HepG2 (cell line): ENCODE measurements at regions not wholly inside any gene's neighbourhood (a gene's known extent, or its start where the extent isn't known, plus 50 kb on each side); places are given as distances from the start of the nearest gene placed in this dataset.

Experiments
- ATAC-seq: fragments of 200-7000 bp; cut with Tn5 transposase; 3 replicates; pipeline ENCODE4 v1.9.1; 2020; ENCODE audit warnings: mild to moderate bottlenecking, moderate library complexity
- BruUV-seq: library from RNA; stranded (reverse); fragments of 400-500 nt; replicated peaks from 2 replicates; lab custom pipeline; 2021; lab: Mats Ljungman, UMichigan
- CTCF ChIA-PET: fragments of 300-600 bp; formaldehyde crosslinking; extraction: SDS; loops from one replicate; lab custom pipeline; 2021; ENCODE audit warnings: low total read pairs, inconsistent platforms, low intra/inter-chr PET ratio; lab: Yijun Ruan, JAX
- POLR2A ChIA-PET: fragments of 350-600 bp; sonication (Branson Sonifier 250); formaldehyde crosslinking; loops from one replicate; lab custom pipeline; 2020; ENCODE audit warnings: antibody characterized with exemption, inconsistent platforms; lab: Yijun Ruan, JAX
- DNase-seq: peaks from one replicate; pipeline ENCODE4 v3.0.0-alpha.2; 2015; ENCODE audit warnings: low spot score
- FAIRE-seq: peaks from 3 replicates; lab custom pipeline; 2011; peaks lifted over from hg19 to GRCh38; lab: Jason Lieb, UNC
- H2AFZ ChIP-seq: one replicate; pipeline ENCODE4 v1.6.1; 2011; ENCODE audit warnings: low read length, inconsistent platforms
- H3K27ac ChIP-seq: fragments of 300-600 bp; 3 replicates; pipeline ENCODE4 v1.8.0; 2011; ENCODE audit warnings: mixed run types, mild to moderate bottlenecking, mixed read lengths, low read length, inconsistent platforms; ENCODE audit not compliant: insufficient read depth; ENCODE audit errors: extremely low read length
- H3K27me3 ChIP-seq, 2 experiments: fragments of 200-600 bp in 1 of 2; 2 replicates in 1 of 2; 3 replicates in 1 of 2; pipeline versions ENCODE4 v1.6.0 to v1.8.0; 2011; ENCODE audit warnings: low read length in 2 of 2, mild to moderate bottlenecking in 2 of 2, moderate library complexity in 2 of 2, inconsistent platforms in 1 of 2; ENCODE audit not compliant: insufficient read depth in 2 of 2, control insufficient read depth in 1 of 2
- H3K36me3 ChIP-seq, 2 experiments: fragments of 200-600 bp in 1 of 2; replicated peaks in 1 of 2; 2 replicates in 1 of 2; 3 replicates in 1 of 2; pipeline versions ENCODE4 v1.5.1 to v1.8.0; 2011; ENCODE audit warnings: low read length in 2 of 2, inconsistent platforms in 1 of 2; ENCODE audit not compliant: insufficient read depth in 2 of 2, control insufficient read depth in 1 of 2
- H3K4me1 ChIP-seq: 2 replicates; pipeline ENCODE4 v1.5.1; 2012; ENCODE audit warnings: low read length, inconsistent platforms; ENCODE audit not compliant: insufficient read depth
- H3K4me2 ChIP-seq: 2 replicates; pipeline ENCODE4 v1.6.0; 2011; ENCODE audit warnings: low read depth, low read length, inconsistent platforms
- H3K4me3 ChIP-seq, 3 experiments: fragments of 200-600 bp in 1 of 3; sonication (generic), shearing (Covaris generic) in 1 of 3; replicated peaks in 1 of 3; 2 replicates each; pipeline ENCODE4 v1.5.1; 2011 to 2016; ENCODE audit warnings: low read length in 3 of 3, inconsistent platforms in 2 of 3, low read depth in 2 of 3, mild to moderate bottlenecking in 2 of 3, control low read depth in 1 of 3, mixed read lengths in 1 of 3; ENCODE audit not compliant: insufficient read depth in 1 of 3
- H3K79me2 ChIP-seq: one replicate; pipeline ENCODE4 v1.6.1; 2011; ENCODE audit warnings: low read length, inconsistent platforms; ENCODE audit not compliant: insufficient read depth
- H3K9ac ChIP-seq: 2 replicates; pipeline ENCODE4 v1.6.0; 2011; ENCODE audit warnings: mild to moderate bottlenecking, low read depth, low read length, inconsistent platforms; ENCODE audit not compliant: insufficient read depth
- H3K9me3 ChIP-seq: 2 replicates; pipeline ENCODE4 v1.5.1; 2012; ENCODE audit warnings: mild to moderate bottlenecking, low read length
- H4K20me1 ChIP-seq: 2 replicates; pipeline ENCODE4 v1.6.0; 2011; ENCODE audit warnings: inconsistent platforms, mild to moderate bottlenecking, low read length, moderate library complexity; ENCODE audit not compliant: insufficient read depth
- DPF2 ChIP-seq: sonication (generic); formaldehyde crosslinking; IDR thresholded peaks from 2 replicates; pipeline ENCODE4 v1.4.0; 2020; ENCODE audit warnings: mild to moderate bottlenecking, low read depth, missing genetic modification reagents, borderline replicate concordance
- TMF1 ChIP-seq: sonication (generic); formaldehyde crosslinking; IDR thresholded peaks from 2 replicates; pipeline ENCODE4 v1.8.1; 2022; ENCODE audit warnings: low read depth, missing genetic modification reagents
- ZNF451 ChIP-seq: sonication (generic); formaldehyde crosslinking; IDR thresholded peaks from 2 replicates; pipeline ENCODE4 v1.5.0; 2020; ENCODE audit warnings: mild to moderate bottlenecking, missing genetic modification reagents
- ZNF556 ChIP-seq: sonication (generic); formaldehyde crosslinking; IDR thresholded peaks from 2 replicates; pipeline ENCODE4 v1.4.0; 2020; ENCODE audit warnings: mild to moderate bottlenecking, missing genetic modification reagents, borderline replicate concordance
- ZNF572 ChIP-seq: sonication (generic); formaldehyde crosslinking; IDR thresholded peaks from 2 replicates; pipeline ENCODE4 v1.5.1; 2020; ENCODE audit warnings: mild to moderate bottlenecking, missing genetic modification reagents
- ZNF776 ChIP-seq: sonication (generic); formaldehyde crosslinking; IDR thresholded peaks from 2 replicates; pipeline ENCODE4 v1.4.0; 2020; ENCODE audit warnings: mild to moderate bottlenecking, missing genetic modification reagents
- WGBS: methylation state at CpG from one replicate; pipeline ENCODE4 v1.1.6; 2017; ENCODE audit warnings: low lambda C conversion rate; 5-methylcytosine and 5-hydroxymethylcytosine counted together
- in situ Hi-C: cut with HindIII; loops from 2 replicates; pipeline ENCODE4 v1.10.0; 2017; ENCODE audit warnings: low pct_unique_long_range_greater_than_20kb; ENCODE audit not compliant: extremely low pct_ligation_motif_present
- intact Hi-C: fragments of 100-400 bp; cut with micrococcal nuclease; formaldehyde crosslinking; loops from one replicate; pipeline ENCODE4 v1.10.0; 2022; ENCODE audit not compliant: unreplicated experiment
- TF ChIP-seq, protein P1 (sequence below): sonication (generic); formaldehyde crosslinking; IDR thresholded peaks from 2 replicates; pipeline ENCODE4 v1.4.0; 2020; ENCODE audit warnings: mild to moderate bottlenecking, missing genetic modification reagents, borderline replicate concordance
- TF ChIP-seq, protein P2 (sequence below): IDR thresholded peaks from 2 replicates; pipeline ENCODE4 v1.6.1; 2012; ENCODE audit warnings: low read length, improper control_type of control experiment
- TF ChIP-seq, protein P3 (sequence below): sonication (generic); formaldehyde crosslinking; IDR thresholded peaks from 2 replicates; pipeline ENCODE4 v1.4.0; 2020; ENCODE audit warnings: missing genetic modification reagents

DNA sequence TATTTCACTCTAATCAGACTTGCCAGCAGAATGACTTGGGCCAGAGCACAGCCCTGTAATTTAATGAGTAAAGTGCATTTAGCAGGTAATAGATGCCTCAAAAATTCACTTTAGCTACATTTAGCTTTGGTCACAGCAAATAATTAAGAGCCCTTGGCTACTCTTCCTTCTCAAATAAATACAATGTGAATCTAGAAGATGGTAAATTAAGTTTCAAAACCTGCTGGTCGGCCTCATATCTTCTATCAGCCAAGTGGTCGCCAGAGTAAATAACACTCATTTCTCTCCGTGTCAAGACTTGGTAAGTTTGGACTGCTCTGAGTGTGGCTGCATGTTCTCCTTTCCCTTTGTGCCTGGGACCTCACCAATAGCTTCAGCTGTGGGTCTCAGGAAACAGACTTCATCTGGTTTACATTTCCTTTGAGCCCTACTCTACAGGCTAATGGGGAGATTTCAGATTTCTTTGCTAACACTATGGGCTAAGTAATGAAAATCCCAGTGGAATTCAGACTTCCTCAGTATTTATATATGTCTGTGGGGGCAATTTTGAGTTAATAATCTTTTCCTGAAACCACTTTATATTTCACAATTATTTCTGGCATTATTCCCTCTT is 375.8 kb downstream of the RBM43 start:
- no peaks in the 10 kb centered on the region for H3K4me1 ChIP-seq
- no peaks in the 10 kb centered on the region for H3K79me2 ChIP-seq
- DNase-seq (no peak), ATAC-seq (no peak), FAIRE-seq (no peak)
- ChIA-PET POLR2A (no interaction called here), CTCF (no interaction called here)
- TF ChIP-seq DPF2 (CRISPR knock-in tag) (no peak), ZNF556 (no peak), ZNF776 (no peak), ZNF451 (CRISPR knock-in tag) (no peak), TMF1 (CRISPR knock-in tag) (no peak), ZNF572 (no peak)
- TF ChIP-seq, protein P1, sequence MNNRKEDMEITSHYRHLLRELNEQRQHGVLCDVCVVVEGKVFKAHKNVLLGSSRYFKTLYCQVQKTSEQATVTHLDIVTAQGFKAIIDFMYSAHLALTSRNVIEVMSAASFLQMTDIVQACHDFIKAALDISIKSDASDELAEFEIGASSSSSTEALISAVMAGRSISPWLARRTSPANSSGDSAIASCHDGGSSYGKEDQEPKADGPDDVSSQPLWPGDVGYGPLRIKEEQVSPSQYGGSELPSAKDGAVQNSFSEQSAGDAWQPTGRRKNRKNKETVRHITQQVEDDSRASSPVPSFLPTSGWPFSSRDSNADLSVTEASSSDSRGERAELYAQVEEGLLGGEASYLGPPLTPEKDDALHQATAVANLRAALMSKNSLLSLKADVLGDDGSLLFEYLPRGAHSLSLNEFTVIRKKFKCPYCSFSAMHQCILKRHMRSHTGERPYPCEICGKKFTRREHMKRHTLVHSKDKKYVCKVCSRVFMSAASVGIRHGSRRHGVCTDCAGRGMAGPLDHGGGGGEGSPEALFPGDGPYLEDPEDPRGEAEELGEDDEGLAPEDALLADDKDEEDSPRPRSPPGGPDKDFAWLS: no peak
- TF ChIP-seq, protein P2, sequence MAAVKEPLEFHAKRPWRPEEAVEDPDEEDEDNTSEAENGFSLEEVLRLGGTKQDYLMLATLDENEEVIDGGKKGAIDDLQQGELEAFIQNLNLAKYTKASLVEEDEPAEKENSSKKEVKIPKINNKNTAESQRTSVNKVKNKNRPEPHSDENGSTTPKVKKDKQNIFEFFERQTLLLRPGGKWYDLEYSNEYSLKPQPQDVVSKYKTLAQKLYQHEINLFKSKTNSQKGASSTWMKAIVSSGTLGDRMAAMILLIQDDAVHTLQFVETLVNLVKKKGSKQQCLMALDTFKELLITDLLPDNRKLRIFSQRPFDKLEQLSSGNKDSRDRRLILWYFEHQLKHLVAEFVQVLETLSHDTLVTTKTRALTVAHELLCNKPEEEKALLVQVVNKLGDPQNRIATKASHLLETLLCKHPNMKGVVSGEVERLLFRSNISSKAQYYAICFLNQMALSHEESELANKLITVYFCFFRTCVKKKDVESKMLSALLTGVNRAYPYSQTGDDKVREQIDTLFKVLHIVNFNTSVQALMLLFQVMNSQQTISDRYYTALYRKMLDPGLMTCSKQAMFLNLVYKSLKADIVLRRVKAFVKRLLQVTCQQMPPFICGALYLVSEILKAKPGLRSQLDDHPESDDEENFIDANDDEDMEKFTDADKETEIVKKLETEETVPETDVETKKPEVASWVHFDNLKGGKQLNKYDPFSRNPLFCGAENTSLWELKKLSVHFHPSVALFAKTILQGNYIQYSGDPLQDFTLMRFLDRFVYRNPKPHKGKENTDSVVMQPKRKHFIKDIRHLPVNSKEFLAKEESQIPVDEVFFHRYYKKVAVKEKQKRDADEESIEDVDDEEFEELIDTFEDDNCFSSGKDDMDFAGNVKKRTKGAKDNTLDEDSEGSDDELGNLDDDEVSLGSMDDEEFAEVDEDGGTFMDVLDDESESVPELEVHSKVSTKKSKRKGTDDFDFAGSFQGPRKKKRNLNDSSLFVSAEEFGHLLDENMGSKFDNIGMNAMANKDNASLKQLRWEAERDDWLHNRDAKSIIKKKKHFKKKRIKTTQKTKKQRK: no peak
- TF ChIP-seq, protein P3, sequence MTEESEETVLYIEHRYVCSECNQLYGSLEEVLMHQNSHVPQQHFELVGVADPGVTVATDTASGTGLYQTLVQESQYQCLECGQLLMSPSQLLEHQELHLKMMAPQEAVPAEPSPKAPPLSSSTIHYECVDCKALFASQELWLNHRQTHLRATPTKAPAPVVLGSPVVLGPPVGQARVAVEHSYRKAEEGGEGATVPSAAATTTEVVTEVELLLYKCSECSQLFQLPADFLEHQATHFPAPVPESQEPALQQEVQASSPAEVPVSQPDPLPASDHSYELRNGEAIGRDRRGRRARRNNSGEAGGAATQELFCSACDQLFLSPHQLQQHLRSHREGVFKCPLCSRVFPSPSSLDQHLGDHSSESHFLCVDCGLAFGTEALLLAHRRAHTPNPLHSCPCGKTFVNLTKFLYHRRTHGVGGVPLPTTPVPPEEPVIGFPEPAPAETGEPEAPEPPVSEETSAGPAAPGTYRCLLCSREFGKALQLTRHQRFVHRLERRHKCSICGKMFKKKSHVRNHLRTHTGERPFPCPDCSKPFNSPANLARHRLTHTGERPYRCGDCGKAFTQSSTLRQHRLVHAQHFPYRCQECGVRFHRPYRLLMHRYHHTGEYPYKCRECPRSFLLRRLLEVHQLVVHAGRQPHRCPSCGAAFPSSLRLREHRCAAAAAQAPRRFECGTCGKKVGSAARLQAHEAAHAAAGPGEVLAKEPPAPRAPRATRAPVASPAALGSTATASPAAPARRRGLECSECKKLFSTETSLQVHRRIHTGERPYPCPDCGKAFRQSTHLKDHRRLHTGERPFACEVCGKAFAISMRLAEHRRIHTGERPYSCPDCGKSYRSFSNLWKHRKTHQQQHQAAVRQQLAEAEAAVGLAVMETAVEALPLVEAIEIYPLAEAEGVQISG: no peak
- BruUV-seq: no TSS peak
- no peaks in the 10 kb centered on the region for H3K27me3 ChIP-seq
- H3K9me3 ChIP-seq: no peaks in the 10 kb centered on the region
- no peaks in the 10 kb centered on the region for H4K20me1 ChIP-seq
- H3K4me2 ChIP-seq: no peak overlapping the region
- no peaks in the 10 kb centered on the region for H3K36me3 ChIP-seq
- in situ Hi-C loops: no loop called here
- WGBS: 24% methylated on average over 3 of the region's 3 CpGs
- H3K27ac ChIP-seq: no peak overlapping the region
- no peak overlapping the region for H3K9ac ChIP-seq
- intact Hi-C loops: no loop called here
- H2AFZ ChIP-seq: no peak overlapping the region
- no peak overlapping the region for H3K4me3 ChIP-seq
